ENCODE measurements at regions not wholly inside any gene's neighbourhood (a gene's known extent, or its start where the extent isn't known, plus 50 kb on each side); places are given as distances from the start of the nearest gene placed in this dataset.
"Not testable (repeated sequence)": the region's sequence is repeated elsewhere in the genome, so short reads cannot be mapped to it uniquely, and the experiment has no call there.

DNA sequence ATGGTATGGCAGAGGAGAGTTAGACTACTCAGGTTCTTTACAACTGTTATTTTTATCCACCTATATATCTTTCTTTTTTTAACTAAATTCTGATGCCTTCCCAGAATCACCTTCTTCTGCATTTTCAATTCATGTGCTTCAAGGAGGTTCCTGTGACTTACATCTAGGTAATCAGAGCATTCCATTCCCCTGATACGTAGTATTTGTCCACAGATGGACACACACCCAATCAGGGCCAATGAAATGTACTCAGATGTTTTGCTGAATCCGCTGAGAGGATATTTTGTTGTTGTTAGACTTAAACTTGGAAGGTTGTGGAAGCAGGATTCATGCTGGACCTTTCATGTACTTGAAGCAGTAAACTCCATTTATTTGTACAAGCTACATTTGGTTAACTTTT, 159.4 kb upstream of the FER start:
- no peak for DNase-seq

GRCh38 chr5:108587821-108588220, 159.9 kb upstream of the FER start:
- peak; percentile 2 for DNase-seq

- DNase-seq = no peak
These were observed 166.7 kb upstream of the FER start for GRCh38 chr5:108581026-108581425.

GRCh38 chr5:108579236-108579635, 168.5 kb upstream of the FER start:
- DNase-seq = no peak

DNA sequence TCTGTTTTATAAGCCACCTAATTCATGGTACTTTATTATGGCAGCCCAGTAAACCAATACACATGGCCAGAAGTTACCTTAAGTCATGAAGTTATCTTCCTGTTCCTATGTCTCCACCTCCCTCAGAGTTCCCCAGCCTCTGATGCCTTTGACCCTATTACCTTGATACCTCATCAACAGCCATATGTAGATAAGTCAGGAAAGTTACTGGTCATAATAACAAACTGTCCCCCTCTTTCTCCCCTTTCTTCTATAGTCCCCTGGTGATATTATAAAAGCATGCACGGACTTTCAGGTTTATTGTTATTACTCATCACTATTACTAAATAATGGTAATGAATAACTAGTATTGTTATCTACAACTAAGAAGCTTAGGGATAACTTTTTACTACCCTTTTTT, 168.9 kb upstream of the FER start:
- DNase-seq = no peak

- no peak for DNase-seq
These were observed 180.3 kb upstream of the FER start for GRCh38 chr5:108567429-108567828.

DNA sequence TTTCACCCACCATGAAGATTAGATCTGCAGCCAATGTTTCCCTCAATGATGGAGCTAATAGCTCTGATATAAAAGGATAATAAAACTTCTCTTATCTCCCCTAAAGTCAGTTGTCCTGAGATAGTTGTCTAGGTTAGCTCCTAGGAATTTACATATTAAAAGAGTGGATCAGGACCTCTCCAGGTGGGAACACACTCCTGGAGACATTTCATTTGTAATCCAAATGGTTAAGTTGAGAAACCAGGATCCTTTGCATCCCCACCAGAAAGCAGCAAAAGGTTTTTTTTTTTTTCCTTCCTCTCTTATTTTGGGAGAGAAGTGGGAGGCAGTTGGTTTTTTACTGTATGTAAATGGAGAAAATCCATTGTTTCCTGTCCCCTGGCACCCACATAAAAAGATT, 182.5 kb upstream of the FBXL17 start:
- DNase-seq = no peak

- no peak for DNase-seq
These were observed 180.2 kb upstream of the FBXL17 start for GRCh38 chr5:108562205-108562454.

GRCh38 chr5:108561416-108562204, 179.7 kb upstream of the FBXL17 start:
- DNase-seq = no peak

GRCh38 chr5:108560581-108560980, 178.7 kb upstream of the FBXL17 start:
- DNase-seq = peak; percentile 81

- DNase-seq = peak; percentile 41
These were observed 178.3 kb upstream of the FBXL17 start for GRCh38 chr5:108560166-108560565.

DNA sequence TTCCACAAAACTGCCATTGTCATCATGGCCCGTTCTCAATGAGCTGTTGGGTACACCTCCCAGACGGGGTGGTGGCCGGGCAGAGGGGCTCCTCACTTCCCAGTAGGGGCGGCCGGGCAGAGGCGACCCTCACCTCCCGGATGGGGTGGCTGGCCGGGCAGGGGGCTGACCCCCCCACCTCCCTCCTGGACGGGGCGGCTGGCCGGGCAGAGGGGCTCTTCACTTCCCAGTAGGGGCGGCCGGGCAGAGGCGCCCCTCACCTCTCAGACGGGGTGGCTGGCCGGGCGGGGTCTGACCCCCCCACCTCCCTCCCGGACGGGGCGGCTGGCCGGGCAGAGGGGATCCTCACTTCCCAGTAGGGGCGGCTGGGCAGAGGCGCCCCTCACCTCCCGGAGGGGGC, 176.9 kb upstream of the FBXL17 start:
- DNase-seq = not testable (repeated sequence)

- not testable (repeated sequence) for DNase-seq
These were observed 176.2 kb upstream of the FBXL17 start for GRCh38 chr5:108558142-108558541.

DNA sequence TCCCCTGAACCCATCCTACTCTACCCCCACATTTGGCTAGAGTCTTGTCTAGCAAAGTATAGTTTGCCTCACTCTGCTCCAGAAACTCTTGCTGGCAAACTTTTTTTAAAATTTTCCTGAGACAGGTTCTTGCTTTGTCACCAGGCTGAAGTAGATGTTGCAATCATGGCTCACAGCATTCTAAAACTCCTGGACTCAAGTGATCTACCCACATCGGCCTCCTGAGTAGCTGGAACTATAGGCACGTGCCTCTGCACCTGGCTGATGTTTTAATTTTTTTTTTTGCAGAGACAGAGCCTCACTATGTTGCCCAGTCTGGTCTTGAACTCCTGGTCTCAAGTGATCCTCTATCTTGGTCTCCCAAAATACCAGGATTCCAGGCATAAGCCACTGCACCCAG, 175.8 kb upstream of the FBXL17 start:
- no peak for DNase-seq

DNA sequence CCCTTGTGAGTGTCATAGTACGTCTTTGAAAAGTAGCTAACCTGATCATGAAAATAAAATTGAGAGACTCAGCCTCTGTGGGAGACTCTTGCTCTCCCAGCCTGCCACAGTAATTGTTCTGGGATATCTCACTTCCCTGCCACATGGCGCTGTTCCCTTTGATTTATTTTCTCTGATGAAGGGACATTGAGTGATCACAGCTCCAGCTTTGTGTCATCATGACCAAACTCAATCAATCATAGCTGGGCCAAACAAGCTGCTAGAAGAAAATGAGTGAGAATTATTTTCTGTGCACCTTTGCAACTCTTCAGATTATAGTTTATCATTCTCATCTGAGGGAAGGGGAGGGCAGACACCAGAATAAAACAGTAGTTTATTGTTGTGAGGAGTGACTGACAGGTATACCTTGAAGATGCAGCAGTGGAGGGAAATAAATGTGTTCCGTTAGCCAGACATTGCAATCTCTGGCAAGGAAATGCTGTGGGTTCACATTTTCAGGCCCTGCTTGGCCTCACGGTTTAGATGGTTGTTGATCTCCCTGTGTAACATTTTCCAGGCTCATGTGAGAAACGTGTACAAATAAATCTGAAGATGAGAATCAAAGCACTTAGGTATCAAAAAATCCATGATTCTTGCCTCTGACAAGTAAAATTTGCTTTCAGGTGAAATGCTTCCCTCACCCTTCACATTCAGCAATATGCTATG, 174.7 kb upstream of the FBXL17 start:
- DNase-seq = no peak

DNA sequence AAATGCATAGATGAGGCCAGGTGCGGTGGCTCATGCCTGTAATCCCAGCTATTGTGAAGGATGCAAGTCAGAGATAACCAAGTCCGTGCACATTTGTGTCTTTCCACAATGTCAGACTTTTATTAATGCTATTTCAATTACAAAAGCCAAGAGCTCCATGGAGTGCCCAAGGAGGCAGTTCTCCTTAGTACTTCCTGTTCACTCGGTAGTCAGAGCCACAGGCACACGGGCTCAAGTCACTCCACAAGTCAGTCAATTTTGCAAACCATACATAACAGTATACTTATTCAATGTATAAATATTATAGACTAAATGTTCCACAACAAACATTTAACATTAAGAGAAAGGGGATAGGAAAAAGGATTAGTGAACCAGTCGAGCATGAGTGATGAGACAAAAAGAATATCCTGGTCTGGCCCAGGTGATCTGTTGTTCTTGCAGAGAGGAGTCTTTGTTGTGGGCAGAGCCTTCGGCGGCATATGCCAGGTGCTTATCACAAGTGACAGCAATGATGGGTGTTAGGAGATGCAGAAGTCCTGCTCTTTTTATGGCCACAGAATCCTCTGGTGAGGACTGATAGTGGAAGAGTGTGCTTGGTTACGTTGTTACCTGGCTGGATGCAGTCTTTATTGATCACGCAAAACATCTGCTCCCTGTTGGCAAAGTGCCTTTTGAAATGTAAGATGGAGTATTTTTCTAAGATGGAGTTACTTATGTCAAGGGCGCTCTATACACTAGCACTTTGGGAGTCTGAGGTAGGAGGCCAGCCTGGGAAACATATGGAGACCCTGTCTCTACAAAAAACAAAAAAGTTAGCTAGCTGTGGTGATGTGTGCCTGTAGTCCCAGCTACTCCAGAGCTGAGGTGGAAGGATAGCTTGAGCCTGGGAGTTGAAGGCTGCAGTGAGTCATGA, 167.0 kb upstream of the FBXL17 start:
- DNase-seq = no peak

DNA sequence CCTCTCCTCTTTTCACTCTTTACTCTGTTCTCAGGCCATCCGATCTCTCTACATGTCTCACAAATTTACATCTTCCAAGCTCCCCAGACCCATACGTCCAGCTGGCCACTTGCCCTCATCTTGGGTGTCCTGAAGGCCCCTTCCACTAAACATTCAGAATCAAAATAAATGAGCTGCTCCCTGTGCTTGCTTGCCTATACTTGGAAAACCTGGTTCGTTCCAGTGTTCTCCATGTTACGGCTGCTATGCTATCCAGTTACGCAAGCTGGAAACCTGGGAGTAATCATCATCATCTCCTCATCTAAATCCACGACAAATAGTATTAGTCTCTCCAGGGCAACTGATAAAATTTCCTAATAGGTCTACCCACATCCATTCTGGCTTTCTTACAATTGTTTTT, 165.0 kb upstream of the FBXL17 start:
- no peak for DNase-seq

DNA sequence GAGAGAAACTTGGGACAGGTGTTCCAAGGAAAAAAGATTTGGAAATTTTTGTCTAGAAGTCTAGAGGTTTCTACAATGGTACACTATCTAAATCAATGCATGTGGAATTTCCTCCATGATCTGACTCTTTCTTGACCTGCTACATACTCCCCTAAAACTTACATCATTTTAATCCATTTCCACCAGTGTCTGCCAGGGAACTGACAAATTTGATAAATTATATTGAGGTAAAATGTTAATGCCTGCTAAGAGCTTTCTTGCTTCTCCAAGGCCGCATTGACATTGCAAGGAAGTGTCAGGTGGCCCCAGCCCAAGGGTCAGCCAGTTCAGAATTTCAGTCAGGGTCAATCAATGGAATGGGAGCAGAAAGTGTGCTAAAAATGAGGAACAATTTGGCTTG, 163.4 kb upstream of the FBXL17 start:
- no peak for DNase-seq

DNA sequence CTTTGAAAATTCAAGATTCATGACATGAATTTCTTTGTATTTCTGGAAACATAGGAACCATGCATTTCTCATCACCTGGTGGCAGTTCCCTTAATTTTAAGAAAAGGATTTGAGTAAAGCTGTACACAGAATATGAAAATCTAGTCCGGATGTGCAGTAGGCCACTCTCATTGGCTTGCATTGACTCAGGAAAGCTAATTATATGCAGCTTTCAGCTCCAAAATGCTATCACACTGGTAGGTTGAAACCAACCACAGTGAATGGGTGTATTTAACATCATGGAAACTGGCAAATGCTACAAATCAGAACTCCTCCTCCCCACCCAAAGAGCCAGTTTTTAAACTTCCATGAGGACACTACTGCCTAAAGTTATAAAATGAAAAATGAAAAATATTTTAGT, 161.6 kb upstream of the FBXL17 start:
- DNase-seq = no peak

- DNase-seq = no peak
These were observed 159.9 kb upstream of the FBXL17 start for GRCh38 chr5:108541836-108542235.

DNA sequence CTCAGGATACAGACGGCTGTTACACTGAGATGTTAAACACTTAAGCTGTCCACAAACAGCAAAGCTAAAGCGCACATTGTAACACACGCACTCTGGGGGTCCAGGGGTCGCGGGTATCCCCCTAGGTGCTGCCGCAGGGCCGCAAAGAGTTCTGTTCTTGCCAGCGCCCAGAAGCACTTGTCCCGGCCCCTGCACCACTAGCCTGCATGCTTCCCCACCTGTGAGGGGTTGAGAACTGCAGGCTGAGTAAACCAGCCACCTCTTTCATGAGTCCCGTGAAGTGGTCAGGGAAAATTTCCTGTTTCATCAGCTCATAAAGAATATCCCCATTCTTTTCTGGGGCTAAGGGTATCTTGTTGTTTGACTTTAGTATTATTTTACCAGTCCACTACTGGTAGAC, 154.4 kb upstream of the FBXL17 start:
- no peak for DNase-seq

DNA sequence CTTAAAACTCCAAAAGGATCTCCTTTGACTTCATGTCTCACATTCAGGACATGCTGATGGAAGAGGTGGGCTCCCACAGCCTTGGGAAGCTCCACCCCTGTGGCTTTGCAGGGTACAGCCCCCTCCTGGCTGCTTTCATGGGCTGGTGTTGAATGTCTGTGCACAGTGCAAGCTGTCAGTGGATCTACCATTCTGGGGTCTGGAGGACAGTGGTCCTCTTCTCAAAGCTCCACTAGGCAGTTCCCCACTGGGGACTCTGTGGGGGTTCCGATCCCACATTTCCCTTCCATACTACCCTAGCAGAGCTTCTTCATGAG, 150.2 kb upstream of the FBXL17 start:
- not testable (repeated sequence) for DNase-seq

Measured in muscle of arm (tissue), 1 donor.